GM21360 (cell line): ENCODE measurements at regions not wholly inside any gene's neighbourhood (a gene's known extent, or its start where the extent isn't known, plus 50 kb on each side); places are given as distances from the start of the nearest gene placed in this dataset.
"Not testable (repeated sequence)": the region's sequence is repeated elsewhere in the genome, so short reads cannot be mapped to it uniquely, and the experiment has no call there.

Experiments
- ATAC-seq: cut with Tn5 transposase; IDR thresholded peaks from one replicate; pipeline ENCODE4 v1.9.1; 2021; ENCODE audit warnings: mild to moderate bottlenecking, moderate library complexity; ENCODE audit not compliant: unreplicated experiment

DNA sequence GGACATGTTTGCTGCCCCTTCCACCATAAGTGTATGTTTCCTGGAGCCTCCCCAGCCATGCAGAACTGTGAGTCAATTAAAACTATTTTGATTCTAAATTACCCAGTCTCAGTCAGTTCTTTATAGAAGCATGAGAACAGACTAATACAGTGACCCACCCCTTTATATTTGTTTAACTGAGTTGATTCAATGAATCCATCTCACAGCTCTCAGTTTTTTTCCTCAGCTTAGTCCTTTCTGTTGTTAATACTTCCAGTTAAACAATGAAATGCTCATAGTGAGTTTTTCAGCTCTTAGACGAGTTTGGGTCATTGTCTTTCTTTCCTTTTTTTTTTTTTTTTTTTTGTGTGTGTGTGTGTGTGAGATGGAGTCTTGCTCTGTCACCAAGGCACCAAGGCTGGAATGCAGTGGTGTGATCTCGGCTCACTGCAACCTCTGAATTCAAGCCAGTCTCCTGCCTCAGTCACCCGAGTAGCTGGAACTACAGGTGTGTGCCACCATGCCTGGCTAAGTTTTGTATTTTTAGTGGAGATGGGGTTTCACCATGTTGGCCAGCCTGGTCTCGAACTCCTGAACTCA, 627.4 kb downstream of the SPATA31A7 start:
- not testable (repeated sequence) for ATAC-seq

DNA sequence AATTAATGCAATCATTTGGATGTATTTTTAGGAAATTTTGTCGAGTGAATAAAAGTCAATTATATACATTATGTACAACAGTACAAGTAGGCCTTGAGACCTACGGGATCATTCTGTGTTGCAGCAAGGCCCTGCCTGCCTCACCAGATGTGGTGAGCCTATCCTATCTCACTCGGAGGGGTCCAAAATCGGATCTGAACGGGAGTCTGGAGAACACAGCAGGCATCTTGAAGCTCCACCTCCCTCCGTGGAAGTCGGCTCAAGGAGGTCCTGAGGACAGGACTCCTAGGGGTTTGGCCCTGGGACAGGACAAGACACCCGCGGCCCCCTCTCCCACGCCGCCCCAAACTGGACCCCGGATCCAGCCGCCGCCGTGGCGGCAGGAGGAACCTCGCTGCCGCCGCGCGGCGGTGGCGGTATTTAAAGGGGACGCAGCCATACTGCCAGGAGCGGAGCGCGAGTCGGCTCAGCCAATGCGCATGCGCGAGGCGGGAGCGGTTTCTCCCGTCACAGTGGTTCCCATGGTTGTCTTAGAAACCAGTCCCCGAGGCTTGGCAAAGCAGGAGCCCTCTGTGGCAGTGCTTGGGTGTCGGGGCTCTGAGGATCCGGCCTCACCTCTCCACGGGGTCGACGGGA, 663.9 kb downstream of the SPATA31A7 start:
- ATAC-seq, result peak; percentile 84

DNA sequence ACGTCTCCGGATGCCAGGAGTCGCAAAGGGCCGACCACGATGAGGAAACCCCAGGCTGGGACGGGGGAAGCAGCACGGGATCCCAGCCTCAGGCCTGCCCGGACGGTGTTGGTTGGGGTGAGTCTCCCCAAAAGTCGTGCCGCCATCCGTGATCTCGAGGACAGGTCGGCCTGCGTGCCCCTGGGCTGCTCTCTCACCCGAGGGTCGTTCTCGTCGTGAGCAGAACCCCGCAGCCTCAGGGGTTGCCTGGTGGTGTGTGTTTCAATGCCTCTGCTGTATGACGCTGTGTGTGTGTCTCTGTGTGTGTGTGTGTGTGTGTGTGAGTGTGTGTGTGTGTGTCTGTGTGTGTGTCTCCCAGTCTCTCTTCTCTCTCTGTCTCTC, 664.4 kb downstream of the SPATA31A7 start:
- ATAC-seq, result not testable (repeated sequence)

GRCh38 chr9:61856283-61856682, 666.4 kb downstream of the SPATA31A7 start:
- ATAC-seq, result peak; percentile 56

GRCh38 chr9:61856858-61857453, 667.1 kb downstream of the SPATA31A7 start:
- not testable (repeated sequence) for ATAC-seq

DNA sequence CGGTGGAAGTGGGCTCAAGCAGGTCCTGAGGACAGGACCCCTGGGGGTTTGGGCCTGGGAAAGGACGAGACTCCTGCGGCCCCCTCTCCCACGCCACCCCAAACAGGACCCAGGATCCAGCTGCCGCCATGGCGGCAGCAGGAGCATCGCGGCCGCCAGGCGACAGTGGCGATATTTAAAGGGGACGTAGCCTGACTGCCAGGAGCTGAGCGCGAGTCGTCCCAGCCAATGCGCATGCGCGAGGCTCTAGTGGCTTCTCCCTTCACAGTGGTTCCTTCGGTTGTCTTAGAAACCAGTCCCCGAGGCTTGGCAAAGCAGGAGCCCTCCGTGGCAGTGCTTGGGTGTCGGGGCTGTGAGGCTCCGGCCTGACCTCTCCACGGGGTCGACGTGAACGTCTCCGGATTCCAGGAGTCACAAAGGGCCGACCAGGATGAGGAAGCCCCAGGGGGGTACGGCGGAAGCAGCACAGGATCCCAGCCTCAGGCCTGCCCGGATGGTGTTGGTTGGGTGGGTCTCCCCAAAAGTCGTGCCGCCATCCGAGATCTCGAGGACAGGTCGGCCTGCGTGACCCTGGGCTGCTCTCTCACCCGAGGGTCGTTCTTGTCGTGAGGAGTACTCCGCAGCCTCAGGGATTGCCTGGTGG, 668.0 kb downstream of the SPATA31A7 start:
- peak; percentile 80 for ATAC-seq

DNA sequence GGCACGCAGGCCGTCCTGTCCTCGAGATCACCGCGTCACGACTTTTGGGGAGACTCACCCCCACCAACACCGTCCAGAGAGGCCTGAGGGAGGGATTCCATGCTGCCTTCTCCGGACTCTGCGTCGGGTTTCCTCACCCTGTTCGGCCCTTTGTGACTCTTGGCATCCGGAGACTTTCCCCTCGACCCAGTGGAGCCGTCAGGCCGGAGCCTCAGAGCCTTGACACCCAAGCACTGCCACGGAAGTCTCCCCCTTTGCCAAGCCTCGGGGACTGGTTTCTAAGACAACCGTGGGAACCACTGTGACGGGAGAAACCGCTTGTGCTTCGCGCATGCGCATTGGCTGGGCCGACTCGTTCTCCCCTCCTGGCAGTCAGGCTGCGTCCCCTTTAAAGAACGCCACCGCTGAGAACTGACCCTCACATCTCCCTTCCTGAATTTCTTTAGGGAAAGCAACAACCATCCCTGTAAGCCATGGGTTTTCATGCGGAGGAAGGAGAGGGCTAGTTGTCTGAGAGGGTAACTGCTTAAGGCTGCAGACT, 672.7 kb downstream of the SPATA31A7 start:
- ATAC-seq, result not testable (repeated sequence)

- ATAC-seq, result not testable (repeated sequence)
These were observed 674.6 kb downstream of the SPATA31A7 start for GRCh38 chr9:61864463-61864862.

DNA sequence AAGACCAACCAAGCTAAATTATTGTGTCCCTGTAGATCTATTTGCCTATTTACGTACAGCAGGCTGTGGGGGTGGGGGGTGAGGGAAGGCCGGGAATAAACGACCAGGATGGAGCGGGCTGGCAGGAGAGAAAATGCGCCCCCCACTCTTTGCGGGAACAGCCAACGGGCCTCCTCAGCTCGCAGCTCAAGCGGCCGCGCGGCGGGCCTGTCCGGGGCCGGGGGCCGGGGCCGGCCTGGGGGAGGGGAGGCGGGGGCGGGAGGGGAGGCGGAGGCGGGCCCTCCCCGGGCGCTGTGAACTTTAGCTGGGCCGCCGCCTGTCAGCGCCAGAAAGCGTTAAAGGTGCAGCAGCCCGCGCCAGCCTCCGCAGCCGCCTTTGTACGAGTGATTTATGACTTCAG, 679.1 kb downstream of the SPATA31A7 start:
- not testable (repeated sequence) for ATAC-seq

- ATAC-seq, result not testable (repeated sequence)
These were observed 682.5 kb downstream of the SPATA31A7 start for GRCh38 chr9:61872329-61872728.
